Activated naive CD8-positive, alpha-beta T cell treated with anti-CD3 and anti-CD28 coated beads for 36 hours (primary cell): ENCODE measurements at regions not wholly inside any gene's neighbourhood (a gene's known extent, or its start where the extent isn't known, plus 50 kb on each side); places are given as distances from the start of the nearest gene placed in this dataset.

ENCODE experiments used
- DNase-seq: peaks from one replicate; pipeline ENCODE4 v3.0.0; 2021
- H3K27ac Mint-ChIP-seq: one replicate; pipeline ENCODE4 v1.8.0; 2022; ENCODE audit warnings: mild to moderate bottlenecking, moderate library complexity, mixed read lengths
- H3K27me3 Mint-ChIP-seq: one replicate; pipeline ENCODE4 v1.8.0; 2022; ENCODE audit warnings: mild to moderate bottlenecking, mixed read lengths
- H3K36me3 Mint-ChIP-seq: one replicate; pipeline ENCODE4 v1.8.0; 2021; ENCODE audit warnings: mild to moderate bottlenecking, mixed read lengths
- H3K4me1 Mint-ChIP-seq: one replicate; pipeline ENCODE4 v1.8.0; 2021; ENCODE audit warnings: mixed read lengths
- H3K4me3 Mint-ChIP-seq: one replicate; pipeline ENCODE4 v1.8.0; 2022; ENCODE audit warnings: mild to moderate bottlenecking, moderate library complexity, mixed read lengths
- H3K9me3 Mint-ChIP-seq: one replicate; pipeline ENCODE4 v1.8.0; 2022; ENCODE audit warnings: mixed read lengths

- Mint-ChIP-seq H3K4me1 (no peaks in the 10 kb centered on the region), H3K36me3 (peaks cover 1% of the 10 kb centered on the region), H3K4me3 (no peak overlapping the region), H3K27me3 (no peaks in the 10 kb centered on the region), H3K9me3 (peaks cover 3% of the 10 kb centered on the region), H3K27ac (no peak overlapping the region)
- DNase-seq = no peak
Measured at GRCh38 chr9:119601632-119602031, 232.4 kb upstream of the BRINP1 start.

- Mint-ChIP-seq H3K9me3 (no peaks in the 10 kb centered on the region), H3K4me1 (no peaks in the 10 kb centered on the region), H3K27ac (no peak overlapping the region), H3K27me3 (no peaks in the 10 kb centered on the region), H3K36me3 (no peaks in the 10 kb centered on the region), H3K4me3 (no peak overlapping the region)
- no peak for DNase-seq
Measured at GRCh38 chr9:119597499-119597898, 228.3 kb upstream of the BRINP1 start.

GRCh38 chr9:119596703-119597102 lies 227.5 kb upstream of the BRINP1 start:
- no peak for DNase-seq
- H3K36me3 Mint-ChIP-seq = no peaks in the 10 kb centered on the region
- H3K27me3 Mint-ChIP-seq = no peaks in the 10 kb centered on the region
- H3K4me1 Mint-ChIP-seq = no peaks in the 10 kb centered on the region
- no peak overlapping the region for H3K4me3 Mint-ChIP-seq
- H3K9me3 Mint-ChIP-seq = no peaks in the 10 kb centered on the region
- no peak overlapping the region for H3K27ac Mint-ChIP-seq

GRCh38 chr9:119588874-119589744 lies 219.9 kb upstream of the BRINP1 start:
- no peaks in the 10 kb centered on the region for H3K27me3 Mint-ChIP-seq
- H3K36me3 Mint-ChIP-seq = no peaks in the 10 kb centered on the region
- DNase-seq = no peak
- H3K4me3 Mint-ChIP-seq = no peak overlapping the region
- H3K27ac Mint-ChIP-seq = no peak overlapping the region
- no peaks in the 10 kb centered on the region for H3K9me3 Mint-ChIP-seq
- no peaks in the 10 kb centered on the region for H3K4me1 Mint-ChIP-seq

- Mint-ChIP-seq H3K4me3 (no peak overlapping the region), H3K36me3 (no peaks in the 10 kb centered on the region), H3K9me3 (peaks cover 7% of the 10 kb centered on the region), H3K27ac (no peak overlapping the region), H3K4me1 (no peaks in the 10 kb centered on the region), H3K27me3 (no peaks in the 10 kb centered on the region)
- no peak for DNase-seq
Measured at GRCh38 chr9:119577881-119578280, 208.6 kb upstream of the BRINP1 start.

GRCh38 chr9:119559986-119560385 lies 190.8 kb upstream of the BRINP1 start:
- Mint-ChIP-seq H3K4me3 (no peak overlapping the region), H3K27ac (no peak overlapping the region), H3K36me3 (no peaks in the 10 kb centered on the region), H3K27me3 (peaks cover 33% of the 10 kb centered on the region), H3K9me3 (peaks cover 2% of the 10 kb centered on the region), H3K4me1 (no peaks in the 10 kb centered on the region)
- no peak for DNase-seq

GRCh38 chr9:119559056-119559455 lies 189.8 kb upstream of the BRINP1 start:
- Mint-ChIP-seq H3K36me3 (no peaks in the 10 kb centered on the region), H3K27me3 (peaks cover 30% of the 10 kb centered on the region), H3K27ac (no peak overlapping the region), H3K4me1 (no peaks in the 10 kb centered on the region), H3K9me3 (peaks cover 2% of the 10 kb centered on the region), H3K4me3 (no peak overlapping the region)
- no peak for DNase-seq

- peak; percentile 58 for DNase-seq
- Mint-ChIP-seq H3K4me3 (no peak overlapping the region), H3K4me1 (no peaks in the 10 kb centered on the region), H3K9me3 (peaks cover 2% of the 10 kb centered on the region), H3K36me3 (no peaks in the 10 kb centered on the region), H3K27me3 (peaks cover 30% of the 10 kb centered on the region), H3K27ac (no peak overlapping the region)
Measured at GRCh38 chr9:119556129-119556875, 187.1 kb upstream of the BRINP1 start.

GRCh38 chr9:119544492-119544891 lies 175.3 kb upstream of the BRINP1 start:
- no peak for DNase-seq
- H3K27me3 Mint-ChIP-seq = no peaks in the 10 kb centered on the region
- no peaks in the 10 kb centered on the region for H3K36me3 Mint-ChIP-seq
- no peak overlapping the region for H3K27ac Mint-ChIP-seq
- no peak overlapping the region for H3K4me3 Mint-ChIP-seq
- no peaks in the 10 kb centered on the region for H3K4me1 Mint-ChIP-seq
- H3K9me3 Mint-ChIP-seq = peaks cover 5% of the 10 kb centered on the region

- Mint-ChIP-seq H3K4me3 (no peak overlapping the region), H3K36me3 (no peaks in the 10 kb centered on the region), H3K27me3 (no peaks in the 10 kb centered on the region), H3K27ac (no peak overlapping the region), H3K4me1 (no peaks in the 10 kb centered on the region), H3K9me3 (no peaks in the 10 kb centered on the region)
- no peak for DNase-seq
Measured at GRCh38 chr9:119537138-119537537, 167.9 kb upstream of the BRINP1 start.

GRCh38 chr9:119533504-119533903 lies 164.3 kb upstream of the BRINP1 start:
- Mint-ChIP-seq H3K4me3 (no peak overlapping the region), H3K27ac (no peak overlapping the region), H3K27me3 (no peaks in the 10 kb centered on the region), H3K9me3 (no peaks in the 10 kb centered on the region), H3K4me1 (no peaks in the 10 kb centered on the region), H3K36me3 (no peaks in the 10 kb centered on the region)
- DNase-seq = no peak

- Mint-ChIP-seq H3K9me3 (no peaks in the 10 kb centered on the region), H3K27me3 (no peaks in the 10 kb centered on the region), H3K4me1 (no peaks in the 10 kb centered on the region), H3K36me3 (no peaks in the 10 kb centered on the region), H3K27ac (no peak overlapping the region), H3K4me3 (no peak overlapping the region)
- DNase-seq = no peak
Measured at GRCh38 chr9:119526698-119527097, 157.5 kb upstream of the BRINP1 start.

GRCh38 chr9:119523508-119523907 lies 154.3 kb upstream of the BRINP1 start:
- H3K4me1 Mint-ChIP-seq = no peaks in the 10 kb centered on the region
- H3K4me3 Mint-ChIP-seq = no peak overlapping the region
- H3K27me3 Mint-ChIP-seq = no peaks in the 10 kb centered on the region
- no peak overlapping the region for H3K27ac Mint-ChIP-seq
- no peaks in the 10 kb centered on the region for H3K9me3 Mint-ChIP-seq
- no peak for DNase-seq
- H3K36me3 Mint-ChIP-seq = no peaks in the 10 kb centered on the region

- Mint-ChIP-seq H3K4me3 (no peak overlapping the region), H3K27me3 (no peaks in the 10 kb centered on the region), H3K9me3 (no peaks in the 10 kb centered on the region), H3K4me1 (no peaks in the 10 kb centered on the region), H3K27ac (no peak overlapping the region), H3K36me3 (no peaks in the 10 kb centered on the region)
- DNase-seq = no peak
Measured at GRCh38 chr9:119522381-119522780, 153.1 kb upstream of the BRINP1 start.

GRCh38 chr9:119509291-119509905 lies 140.2 kb upstream of the BRINP1 start:
- Mint-ChIP-seq H3K27me3 (no peaks in the 10 kb centered on the region), H3K36me3 (no peaks in the 10 kb centered on the region), H3K27ac (no peak overlapping the region), H3K9me3 (peaks cover 3% of the 10 kb centered on the region), H3K4me3 (no peak overlapping the region), H3K4me1 (no peaks in the 10 kb centered on the region)
- no peak for DNase-seq
